H9 (cell line): ENCODE measurements at regions not wholly inside any gene's neighbourhood (a gene's known extent, or its start where the extent isn't known, plus 50 kb on each side); places are given as distances from the start of the nearest gene placed in this dataset.

ENCODE experiments used
- DNase-seq: peaks from one replicate; pipeline ENCODE4 v3.0.0-alpha.2; 2017
- H2AFZ ChIP-seq: one replicate; pipeline ENCODE4 v1.6.1; 2013; ENCODE audit warnings: mild to moderate bottlenecking, low read length, control low read depth, moderate library complexity
- H2AK5ac ChIP-seq: 2 replicates; pipeline ENCODE4 v1.6.1; 2013; ENCODE audit warnings: low read length, control low read depth, mixed read lengths; ENCODE audit not compliant: insufficient read length
- H2BK120ac ChIP-seq: one replicate; pipeline ENCODE4 v1.6.1; 2013; ENCODE audit warnings: low read depth, mild to moderate bottlenecking, low read length, control low read depth, inconsistent platforms; ENCODE audit not compliant: poor library complexity, severe bottlenecking
- H2BK12ac ChIP-seq: 2 replicates; pipeline ENCODE4 v1.6.1; 2013; ENCODE audit warnings: low read length, control low read depth, mixed read lengths, low read depth; ENCODE audit not compliant: insufficient read length
- H2BK15ac ChIP-seq: 2 replicates; pipeline ENCODE4 v1.6.1; 2013; ENCODE audit warnings: low read depth, low read length, control low read depth
- H2BK20ac ChIP-seq: one replicate; pipeline ENCODE4 v1.6.1; 2013; ENCODE audit warnings: low read depth, mild to moderate bottlenecking, low read length, control low read depth, inconsistent platforms; ENCODE audit not compliant: poor library complexity, severe bottlenecking
- H2BK5ac ChIP-seq: 2 replicates; pipeline ENCODE4 v1.6.1; 2013; ENCODE audit warnings: low read length, control low read depth, mixed read lengths; ENCODE audit not compliant: insufficient read length
- H3K14ac ChIP-seq: 2 replicates; pipeline ENCODE4 v1.6.1; 2013; ENCODE audit warnings: low read length, control low read depth; ENCODE audit not compliant: insufficient read depth
- H3K18ac ChIP-seq: 2 replicates; pipeline ENCODE4 v1.6.1; 2013; ENCODE audit warnings: low read depth, mild to moderate bottlenecking, mixed read lengths, low read length, control low read depth; ENCODE audit not compliant: insufficient read length
- H3K23ac ChIP-seq: 2 replicates; pipeline ENCODE4 v1.6.1; 2013; ENCODE audit warnings: low read length, control low read depth, mixed read lengths, low read depth; ENCODE audit not compliant: insufficient read length
- H3K23me2 ChIP-seq: 2 replicates; pipeline ENCODE4 v1.6.1; 2013; ENCODE audit warnings: low read depth, mild to moderate bottlenecking, mixed read lengths, low read length, control low read depth; ENCODE audit not compliant: insufficient read length, poor library complexity, severe bottlenecking
- H3K27ac ChIP-seq: 2 replicates; pipeline ENCODE4 v1.5.1; 2013; ENCODE audit warnings: low read length, control low read depth, mixed read lengths, low read depth; ENCODE audit not compliant: insufficient read length
- H3K27me3 ChIP-seq: 2 replicates; pipeline ENCODE4 v1.6.1; 2013; ENCODE audit warnings: low read length, control low read depth, inconsistent platforms; ENCODE audit not compliant: insufficient read depth
- H3K4ac ChIP-seq: 2 replicates; pipeline ENCODE4 v1.6.1; 2013; ENCODE audit warnings: low read depth, mild to moderate bottlenecking, control low read depth, inconsistent platforms, low read length, moderate library complexity
- H3K4me1 ChIP-seq: 2 replicates; pipeline ENCODE4 v1.6.1; 2013; ENCODE audit warnings: low read length, control low read depth, inconsistent platforms; ENCODE audit not compliant: insufficient read depth
- H3K4me2 ChIP-seq: 2 replicates; pipeline ENCODE4 v1.6.1; 2013; ENCODE audit warnings: low read length, control low read depth, mixed read lengths; ENCODE audit not compliant: insufficient read length, insufficient read depth
- H3K56ac ChIP-seq: 2 replicates; pipeline ENCODE4 v1.6.1; 2013; ENCODE audit warnings: low read depth, mild to moderate bottlenecking, mixed read lengths, low read length, control low read depth; ENCODE audit not compliant: insufficient read length
- H3K79me1 ChIP-seq: 2 replicates; pipeline ENCODE4 v1.6.1; 2013; ENCODE audit warnings: low read depth, mild to moderate bottlenecking, moderate library complexity, low read length, control low read depth, inconsistent platforms; ENCODE audit not compliant: insufficient read depth, poor library complexity, severe bottlenecking
- H3K79me2 ChIP-seq: 2 replicates; pipeline ENCODE4 v1.6.1; 2013; ENCODE audit warnings: low read length, control low read depth, inconsistent platforms; ENCODE audit not compliant: insufficient read depth
- H3K9ac ChIP-seq: 2 replicates; pipeline ENCODE4 v1.6.1; 2013; ENCODE audit warnings: low read length, control low read depth, mixed read lengths; ENCODE audit not compliant: insufficient read length; ENCODE audit errors: extremely low read depth
- H3K9me3 ChIP-seq: one replicate; pipeline ENCODE4 v1.6.1; 2013; ENCODE audit warnings: low read depth, low read length, inconsistent platforms; ENCODE audit not compliant: control insufficient read depth
- H3T11ph ChIP-seq: one replicate; pipeline ENCODE4 v1.6.1; 2013; ENCODE audit warnings: mild to moderate bottlenecking, low read length, control low read depth, inconsistent platforms
- H4K20me1 ChIP-seq: one replicate; pipeline ENCODE4 v1.6.1; 2013; ENCODE audit not compliant: control insufficient read depth, insufficient read length, insufficient read depth
- H4K5ac ChIP-seq: 2 replicates; pipeline ENCODE4 v1.6.1; 2013; ENCODE audit warnings: low read depth, mild to moderate bottlenecking, mixed read lengths, low read length, control low read depth; ENCODE audit not compliant: insufficient read length
- H4K8ac ChIP-seq: replicated peaks from 2 replicates; pipeline ENCODE4 v1.6.1; 2013; ENCODE audit warnings: low read length, control low read depth, mixed read lengths, low read depth; ENCODE audit not compliant: insufficient read length
- H4K91ac ChIP-seq: 2 replicates; pipeline ENCODE4 v1.6.1; 2013; ENCODE audit warnings: low read depth, mild to moderate bottlenecking, moderate library complexity, mixed read lengths, low read length, control low read depth; ENCODE audit not compliant: insufficient read length
- H3K27ac Mint-ChIP-seq, 3 experiments: 2 replicates in 2 of 3; 3 replicates in 1 of 3; pipeline ENCODE4 v1.8.0; 2020 to 2021; ENCODE audit warnings: mixed read lengths in 3 of 3, mild to moderate bottlenecking in 1 of 3, moderate library complexity in 1 of 3
- H3K27me3 Mint-ChIP-seq: 2 replicates; pipeline ENCODE4 v1.8.0; 2021; ENCODE audit warnings: low read depth, mild to moderate bottlenecking, moderate library complexity, mixed read lengths
- H3K36me3 Mint-ChIP-seq, 3 experiments: 2 replicates in 2 of 3; 3 replicates in 1 of 3; pipeline ENCODE4 v1.8.0; 2020 to 2021; ENCODE audit warnings: low read depth in 3 of 3, mixed read lengths in 3 of 3; ENCODE audit not compliant: insufficient read depth in 1 of 3
- H3K4me1 Mint-ChIP-seq, 2 experiments: 2 replicates each; pipeline ENCODE4 v1.8.0; 2020; ENCODE audit warnings: mixed read lengths in 2 of 2
- H3K4me3 Mint-ChIP-seq, 2 experiments: 2 replicates in 1 of 2; 3 replicates in 1 of 2; pipeline ENCODE4 v1.8.0; 2020 to 2021; ENCODE audit warnings: mild to moderate bottlenecking in 2 of 2, mixed read lengths in 2 of 2, moderate library complexity in 1 of 2
- H3K9me3 Mint-ChIP-seq, 2 experiments: 2 replicates in 1 of 2; 3 replicates in 1 of 2; pipeline ENCODE4 v1.8.0; 2020; ENCODE audit warnings: mild to moderate bottlenecking in 2 of 2, mixed read lengths in 2 of 2, moderate library complexity in 1 of 2
- WGBS: extraction: QIAGEN DNeasy Blood & Tissue Kit; methylation state at CpG from one replicate; pipeline ENCODE4 v1.1.7; 2013; ENCODE audit warnings: missing lambda C conversion rate, low lambda C conversion rate, mixed read lengths; ENCODE audit not compliant: insufficient read length; ENCODE audit errors: extremely low coverage; 5-methylcytosine and 5-hydroxymethylcytosine counted together
- TF ChIP-seq, protein P1 (sequence below): fragments of 200-600 bp; sonication (generic); conservative IDR thresholded peaks from 3 replicates; pipeline ENCODE4 v1.8.0; 2021; ENCODE audit warnings: antibody characterized with exemption, mild to moderate bottlenecking

DNA sequence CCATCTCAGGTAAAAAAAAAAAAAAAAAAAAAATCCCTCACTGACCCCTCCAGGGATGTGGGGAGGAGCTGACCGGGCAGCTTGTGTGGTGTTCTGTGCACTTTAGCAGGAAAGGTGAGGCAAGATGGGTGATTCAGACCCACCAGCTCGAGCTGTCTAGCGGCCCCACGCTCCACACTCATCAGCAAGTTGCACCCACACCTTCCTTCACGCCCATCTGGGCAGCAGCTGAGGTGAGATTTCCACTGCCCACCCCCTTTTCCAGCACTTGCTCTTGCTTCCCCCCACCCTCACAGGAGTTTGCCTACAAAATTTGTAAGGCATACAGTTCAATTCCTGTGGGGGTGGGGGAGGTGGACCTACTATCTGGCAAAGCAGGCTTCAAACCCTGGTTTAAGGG lies 58.7 kb upstream of the ZNF354B start:
- Histone ChIP-seq H3K23me2 (no peaks in the 10 kb centered on the region), H3K4me2 (no peak overlapping the region), H3K18ac (no peak overlapping the region), H2BK12ac (no peak overlapping the region), H3K4me1 (no peaks in the 10 kb centered on the region), H2AK5ac (no peak overlapping the region), H4K91ac (no peak overlapping the region), H3K9ac (no peak overlapping the region), H2BK120ac (no peak overlapping the region), H3K9me3 (no peaks in the 10 kb centered on the region), H3K23ac (no peak overlapping the region), H2BK20ac (no peak overlapping the region), H4K5ac (no peak overlapping the region), H2AFZ (no peak overlapping the region), H3K79me2 (no peaks in the 10 kb centered on the region), H3K56ac (no peak overlapping the region), H3K27me3 (no peaks in the 10 kb centered on the region), H2BK5ac (no peak overlapping the region), H3K27ac (no peak overlapping the region), H3T11ph (no peak overlapping the region), H4K20me1 (no peaks in the 10 kb centered on the region), H3K79me1 (no peaks in the 10 kb centered on the region), H2BK15ac (no peak overlapping the region), H3K14ac (no peak overlapping the region), H3K4ac (no peak overlapping the region), H4K8ac (no peak overlapping the region)
- Mint-ChIP-seq H3K4me1 (peaks cover 0 to 9% of the 10 kb centered on the region in 2 experiments; a peak in 2 of 4 replicates), H3K9me3 (peaks cover 37 to 71% of the 10 kb centered on the region in 2 experiments), H3K36me3 (peaks cover 0 to 8% (median 4%) of the 10 kb centered on the region in 3 experiments; a peak in 4 of 7 replicates), H3K27ac (no peak overlapping the region), H3K4me3 (no peak overlapping the region), H3K27me3 (peaks cover 5% of the 10 kb centered on the region)
- no CpG with 5 or more reads among the region's 5 CpGs for WGBS
- DNase-seq: no peak
- TF ChIP-seq, protein P1, sequence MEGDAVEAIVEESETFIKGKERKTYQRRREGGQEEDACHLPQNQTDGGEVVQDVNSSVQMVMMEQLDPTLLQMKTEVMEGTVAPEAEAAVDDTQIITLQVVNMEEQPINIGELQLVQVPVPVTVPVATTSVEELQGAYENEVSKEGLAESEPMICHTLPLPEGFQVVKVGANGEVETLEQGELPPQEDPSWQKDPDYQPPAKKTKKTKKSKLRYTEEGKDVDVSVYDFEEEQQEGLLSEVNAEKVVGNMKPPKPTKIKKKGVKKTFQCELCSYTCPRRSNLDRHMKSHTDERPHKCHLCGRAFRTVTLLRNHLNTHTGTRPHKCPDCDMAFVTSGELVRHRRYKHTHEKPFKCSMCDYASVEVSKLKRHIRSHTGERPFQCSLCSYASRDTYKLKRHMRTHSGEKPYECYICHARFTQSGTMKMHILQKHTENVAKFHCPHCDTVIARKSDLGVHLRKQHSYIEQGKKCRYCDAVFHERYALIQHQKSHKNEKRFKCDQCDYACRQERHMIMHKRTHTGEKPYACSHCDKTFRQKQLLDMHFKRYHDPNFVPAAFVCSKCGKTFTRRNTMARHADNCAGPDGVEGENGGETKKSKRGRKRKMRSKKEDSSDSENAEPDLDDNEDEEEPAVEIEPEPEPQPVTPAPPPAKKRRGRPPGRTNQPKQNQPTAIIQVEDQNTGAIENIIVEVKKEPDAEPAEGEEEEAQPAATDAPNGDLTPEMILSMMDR: no peak
